ENCODE measurements at regions not wholly inside any gene's neighbourhood (a gene's known extent, or its start where the extent isn't known, plus 50 kb on each side); places are given as distances from the start of the nearest gene placed in this dataset.

GRCh38 chr7:110205899-110206298, 885.0 kb upstream of the LRRN3 start:
- TF ChIP-seq CTCF (IDR thresholded peaks at IDR 0.05) (no peak), POLR2A (IDR thresholded peaks at IDR 0.05) (no peak)

All from thyroid gland (tissue), 4 donors.